HG03342 (cell line): ENCODE measurements at regions not wholly inside any gene's neighbourhood (a gene's known extent, or its start where the extent isn't known, plus 50 kb on each side); places are given as distances from the start of the nearest gene placed in this dataset.
"Not testable (repeated sequence)": the region's sequence is repeated elsewhere in the genome, so short reads cannot be mapped to it uniquely, and the experiment has no call there.

Source experiments
- ATAC-seq: cut with Tn5 transposase; IDR thresholded peaks from one replicate; pipeline ENCODE4 v1.9.1; 2021; ENCODE audit warnings: mild to moderate bottlenecking, moderate library complexity; ENCODE audit not compliant: unreplicated experiment

- ATAC-seq, result no peak
Observed at GRCh38 chr12:131471271-131471905, 239.5 kb upstream of the SFSWAP start.

GRCh38 chr12:131471946-131472732, 238.8 kb upstream of the SFSWAP start:
- no peak for ATAC-seq

- no peak for ATAC-seq
Observed at GRCh38 chr12:131473261-131473660, 237.6 kb upstream of the SFSWAP start.

GRCh38 chr12:131473741-131474709, 236.9 kb upstream of the SFSWAP start:
- ATAC-seq, result no peak

GRCh38 chr12:131475012-131475411, 235.9 kb upstream of the SFSWAP start:
- ATAC-seq, result not testable (repeated sequence)

- no peak for ATAC-seq
Observed at GRCh38 chr12:131477613-131478012, 233.3 kb upstream of the SFSWAP start.

GRCh38 chr12:131478468-131478867, 232.4 kb upstream of the SFSWAP start:
- no peak for ATAC-seq

GRCh38 chr12:131482199-131482598, 228.7 kb upstream of the SFSWAP start:
- no peak for ATAC-seq

GRCh38 chr12:131482686-131483085, 228.2 kb upstream of the SFSWAP start:
- ATAC-seq, result no peak

- ATAC-seq, result no peak
Observed at GRCh38 chr12:131486451-131487230, 224.2 kb upstream of the SFSWAP start.

- no peak for ATAC-seq
Observed at GRCh38 chr12:131487388-131488124, 223.3 kb upstream of the SFSWAP start.

- ATAC-seq, result no peak
Observed at GRCh38 chr12:131489718-131490117, 221.2 kb upstream of the SFSWAP start.

- ATAC-seq, result no peak
Observed at GRCh38 chr12:131491155-131491554, 219.7 kb upstream of the SFSWAP start.

GRCh38 chr12:131491916-131492490, 218.9 kb upstream of the SFSWAP start:
- ATAC-seq, result no peak

- ATAC-seq, result no peak
Observed at GRCh38 chr12:131493068-131493826, 217.6 kb upstream of the SFSWAP start.

GRCh38 chr12:131494216-131494615, 216.7 kb upstream of the SFSWAP start:
- no peak for ATAC-seq

GRCh38 chr12:131494741-131495524, 216.0 kb upstream of the SFSWAP start:
- no peak for ATAC-seq

- ATAC-seq, result no peak
Observed at GRCh38 chr12:131497966-131498365, 212.9 kb upstream of the SFSWAP start.
